Keratinocyte (primary cell): ENCODE measurements at regions not wholly inside any gene's neighbourhood (a gene's known extent, or its start where the extent isn't known, plus 50 kb on each side); places are given as distances from the start of the nearest gene placed in this dataset.

Experiments
- EZH2 ChIP-seq: IDR thresholded peaks from one replicate; pipeline ENCODE4 v1.6.1; 2012; ENCODE audit warnings: inconsistent platforms, mild to moderate bottlenecking, low read length, moderate library complexity
- TF ChIP-seq, protein P1 (sequence below), 3 experiments: IDR thresholded peaks in 1 of 3; conservative IDR thresholded peaks in 1 of 3; optimal IDR thresholded peaks in 1 of 3; 2 replicates in 2 of 3; 3 replicates in 1 of 3; pipeline versions ENCODE3 to v1.5.1; 2011; ENCODE audit warnings: low read length in 3 of 3, mild to moderate bottlenecking in 3 of 3, moderate library complexity in 2 of 3, control low read depth in 1 of 3, inconsistent platforms in 1 of 3; ENCODE audit not compliant: insufficient read depth in 2 of 3; ENCODE audit errors: extremely low read depth in 1 of 3

- TF ChIP-seq, protein P1, sequence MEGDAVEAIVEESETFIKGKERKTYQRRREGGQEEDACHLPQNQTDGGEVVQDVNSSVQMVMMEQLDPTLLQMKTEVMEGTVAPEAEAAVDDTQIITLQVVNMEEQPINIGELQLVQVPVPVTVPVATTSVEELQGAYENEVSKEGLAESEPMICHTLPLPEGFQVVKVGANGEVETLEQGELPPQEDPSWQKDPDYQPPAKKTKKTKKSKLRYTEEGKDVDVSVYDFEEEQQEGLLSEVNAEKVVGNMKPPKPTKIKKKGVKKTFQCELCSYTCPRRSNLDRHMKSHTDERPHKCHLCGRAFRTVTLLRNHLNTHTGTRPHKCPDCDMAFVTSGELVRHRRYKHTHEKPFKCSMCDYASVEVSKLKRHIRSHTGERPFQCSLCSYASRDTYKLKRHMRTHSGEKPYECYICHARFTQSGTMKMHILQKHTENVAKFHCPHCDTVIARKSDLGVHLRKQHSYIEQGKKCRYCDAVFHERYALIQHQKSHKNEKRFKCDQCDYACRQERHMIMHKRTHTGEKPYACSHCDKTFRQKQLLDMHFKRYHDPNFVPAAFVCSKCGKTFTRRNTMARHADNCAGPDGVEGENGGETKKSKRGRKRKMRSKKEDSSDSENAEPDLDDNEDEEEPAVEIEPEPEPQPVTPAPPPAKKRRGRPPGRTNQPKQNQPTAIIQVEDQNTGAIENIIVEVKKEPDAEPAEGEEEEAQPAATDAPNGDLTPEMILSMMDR (optimal IDR thresholded peaks at IDR 0.05 in 1 of 3, IDR thresholded peaks at IDR 0.05 in 1 of 3, conservative IDR thresholded peaks at IDR 0.05 in 1 of 3; ENCODE audit: extremely low read depth in 1 of 3, insufficient read depth in 2 of 3, low read length in 3 of 3): no peak
- no peak for TF ChIP-seq EZH2
These were observed 53.8 kb upstream of the UFL1 start for GRCh38 chr6:96467814-96468213.
